CD4-positive, alpha-beta T cell (primary cell): ENCODE measurements at regions not wholly inside any gene's neighbourhood (a gene's known extent, or its start where the extent isn't known, plus 50 kb on each side); places are given as distances from the start of the nearest gene placed in this dataset.
"Not testable (repeated sequence)": the region's sequence is repeated elsewhere in the genome, so short reads cannot be mapped to it uniquely, and the experiment has no call there.

Source experiments
- ATAC-seq: fragments of 200-7000 bp; cut with Tn5 transposase; one replicate; pipeline ENCODE4 v1.10.0; 2022; ENCODE audit warnings: mild to moderate bottlenecking; ENCODE audit not compliant: poor library complexity
- CTCF ChIA-PET: fragments of 350-600 bp; sonication (Branson Sonifier 250); formaldehyde crosslinking; loops from one replicate; lab custom pipeline; 2021; ENCODE audit warnings: antibody characterized with exemption, inconsistent platforms; lab: Charles Lee
- POLR2A ChIA-PET: fragments of 350-600 bp; sonication (Branson Sonifier 250); formaldehyde crosslinking; loops from one replicate; lab custom pipeline; 2021; ENCODE audit warnings: antibody characterized with exemption, inconsistent platforms; lab: Charles Lee
- DNase-seq, 14 experiments: peaks; one replicate each; pipeline ENCODE4 v3.0.0-alpha.2; 2013 to 2020; ENCODE audit warnings: mixed read lengths in 2 of 14
- H3K27ac ChIP-seq, 2 donors: one replicate each; pipeline versions ENCODE4 v1.5.1 to v1.7.0; 2013; ENCODE audit warnings: low read length in 2 of 2, low read depth in 1 of 2, mild to moderate bottlenecking in 1 of 2
- H3K27me3 ChIP-seq, 2 experiments: 1 replicate in 1 of 2; 2 replicates in 1 of 2; pipeline versions ENCODE4 v1.6.1 to v1.7.0; 2013; ENCODE audit warnings: low read length in 2 of 2, control low read depth in 1 of 2, mild to moderate bottlenecking in 1 of 2, moderate library complexity in 1 of 2; ENCODE audit not compliant: insufficient read depth in 2 of 2, control insufficient read depth in 1 of 2
- H3K36me3 ChIP-seq: one replicate; pipeline ENCODE4 v1.6.1; 2013; ENCODE audit warnings: low read length, control low read depth; ENCODE audit not compliant: insufficient read depth
- H3K4me1 ChIP-seq: one replicate; pipeline ENCODE4 v1.6.1; 2013; ENCODE audit warnings: low read length, control low read depth; ENCODE audit not compliant: insufficient read depth
- H3K4me3 ChIP-seq: one replicate; pipeline ENCODE4 v1.5.1; 2013; ENCODE audit warnings: mild to moderate bottlenecking, low read length, moderate library complexity
- H3K9me3 ChIP-seq, 2 experiments: 1 replicate in 1 of 2; 2 replicates in 1 of 2; pipeline versions ENCODE4 v1.6.1 to v1.7.0; 2013; ENCODE audit warnings: low read length in 2 of 2, mild to moderate bottlenecking in 2 of 2, control low read depth in 1 of 2, moderate library complexity in 1 of 2; ENCODE audit not compliant: control insufficient read depth in 1 of 2, insufficient read depth in 1 of 2
- H3K27ac Mint-ChIP-seq: one replicate; pipeline ENCODE4 v1.8.0; 2020; ENCODE audit warnings: mixed read lengths
- H3K27me3 Mint-ChIP-seq: one replicate; pipeline ENCODE4 v1.8.0; 2021; ENCODE audit warnings: mixed read lengths
- H3K36me3 Mint-ChIP-seq: one replicate; pipeline ENCODE4 v1.8.0; 2021; ENCODE audit warnings: low read depth, mixed read lengths
- H3K4me1 Mint-ChIP-seq: one replicate; pipeline ENCODE4 v1.8.0; 2021; ENCODE audit warnings: low read depth, mixed read lengths
- H3K4me3 Mint-ChIP-seq: one replicate; pipeline ENCODE4 v1.8.0; 2020; ENCODE audit warnings: mild to moderate bottlenecking, mixed read lengths
- H3K9me3 Mint-ChIP-seq: one replicate; pipeline ENCODE4 v1.8.0; 2020; ENCODE audit warnings: mixed read lengths
- intact Hi-C, 2 experiments: fragments of 100-400 bp; cut with DNase I in 1 of 2; cut with micrococcal nuclease in 1 of 2; formaldehyde crosslinking; loops; one replicate each; pipeline versions ENCODE4 v1.15.1 to v1.9.0; 2023 to 2025; cut with DNase I, micrococcal nuclease
- TF ChIP-seq, protein P1 (sequence below): fragments of 200-600 bp; IDR thresholded peaks from one replicate; pipeline ENCODE4 v1.8.0; 2022; ENCODE audit warnings: antibody characterized with exemption, mild to moderate bottlenecking

DNA sequence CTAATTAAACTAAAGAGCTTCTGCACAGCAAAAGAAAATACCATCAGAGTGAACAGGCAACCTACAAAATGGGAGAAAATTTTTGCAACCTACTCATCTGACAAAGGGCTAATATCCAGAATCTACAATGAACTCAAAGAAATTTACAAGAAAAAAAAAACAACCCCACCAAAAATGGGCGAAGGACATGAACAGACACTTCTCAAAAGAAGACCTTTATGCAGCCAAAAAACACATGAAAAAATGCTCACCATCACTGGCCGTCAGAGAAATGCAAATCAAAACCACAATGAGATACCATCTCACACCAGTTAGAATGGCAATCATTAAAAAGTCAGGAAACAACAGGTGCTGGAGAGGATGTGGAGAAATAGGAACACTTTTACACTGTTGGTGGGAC, 100.7 kb downstream of the GPX5 start:
- DNase-seq, H3K36me3 Mint-ChIP-seq, H3K4me3 Mint-ChIP-seq, H3K4me3 ChIP-seq, H3K27ac ChIP-seq, H3K4me1 ChIP-seq, CTCF ChIA-PET, POLR2A ChIA-PET, ATAC-seq, H3K9me3 ChIP-seq, H3K36me3 ChIP-seq, H3K4me1 Mint-ChIP-seq, H3K27ac Mint-ChIP-seq, intact Hi-C loops, H3K9me3 Mint-ChIP-seq, H3K27me3 ChIP-seq: not testable (repeated sequence)
- H3K27me3 Mint-ChIP-seq = peaks cover 34% of the 10 kb centered on the region

DNA sequence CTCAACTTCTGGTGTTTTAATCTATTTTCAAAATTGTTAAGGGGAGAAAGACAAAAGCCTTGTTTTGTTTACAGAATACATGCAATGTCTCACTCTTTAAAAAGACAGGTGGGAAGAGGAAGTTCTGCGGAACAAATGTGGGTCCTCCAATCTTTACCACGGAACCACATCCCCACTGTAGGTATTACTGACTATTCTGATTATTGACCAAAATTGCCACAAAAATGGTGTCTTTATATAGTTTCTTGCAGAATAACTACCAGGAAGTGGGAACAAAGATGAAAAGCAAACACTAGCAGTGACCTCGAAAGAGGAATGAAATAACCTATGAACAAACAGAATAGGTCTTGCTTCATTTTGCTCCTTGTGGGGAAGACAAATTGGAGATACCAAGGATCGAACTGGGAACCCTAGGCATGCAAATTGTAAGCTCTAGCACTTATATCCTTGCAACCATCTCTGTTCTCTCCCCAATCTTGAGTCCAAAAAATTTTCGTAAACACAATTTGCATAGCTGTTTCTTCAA, 106.7 kb downstream of the GPX5 start:
- Mint-ChIP-seq H3K9me3 (peaks cover 5% of the 10 kb centered on the region), H3K4me3 (no peak overlapping the region), H3K36me3 (no peaks in the 10 kb centered on the region), H3K4me1 (peaks cover 27% of the 10 kb centered on the region), H3K27me3 (peaks cover 83% of the 10 kb centered on the region), H3K27ac (no peak overlapping the region)
- intact Hi-C loops = no loop called here
- Histone ChIP-seq H3K9me3 (peaks cover 0 to 21% of the 10 kb centered on the region in 2 experiments), H3K27me3 (peaks cover 43 to 52% of the 10 kb centered on the region in 2 experiments), H3K36me3 (no peaks in the 10 kb centered on the region), H3K4me1 (peaks cover 7% of the 10 kb centered on the region), H3K27ac (no peak overlapping the region), H3K4me3 (no peak overlapping the region)
- ChIA-PET POLR2A (no interaction called here), CTCF (no interaction called here)
- no peak for ATAC-seq
- no peak for DNase-seq
- TF ChIP-seq, protein P1, sequence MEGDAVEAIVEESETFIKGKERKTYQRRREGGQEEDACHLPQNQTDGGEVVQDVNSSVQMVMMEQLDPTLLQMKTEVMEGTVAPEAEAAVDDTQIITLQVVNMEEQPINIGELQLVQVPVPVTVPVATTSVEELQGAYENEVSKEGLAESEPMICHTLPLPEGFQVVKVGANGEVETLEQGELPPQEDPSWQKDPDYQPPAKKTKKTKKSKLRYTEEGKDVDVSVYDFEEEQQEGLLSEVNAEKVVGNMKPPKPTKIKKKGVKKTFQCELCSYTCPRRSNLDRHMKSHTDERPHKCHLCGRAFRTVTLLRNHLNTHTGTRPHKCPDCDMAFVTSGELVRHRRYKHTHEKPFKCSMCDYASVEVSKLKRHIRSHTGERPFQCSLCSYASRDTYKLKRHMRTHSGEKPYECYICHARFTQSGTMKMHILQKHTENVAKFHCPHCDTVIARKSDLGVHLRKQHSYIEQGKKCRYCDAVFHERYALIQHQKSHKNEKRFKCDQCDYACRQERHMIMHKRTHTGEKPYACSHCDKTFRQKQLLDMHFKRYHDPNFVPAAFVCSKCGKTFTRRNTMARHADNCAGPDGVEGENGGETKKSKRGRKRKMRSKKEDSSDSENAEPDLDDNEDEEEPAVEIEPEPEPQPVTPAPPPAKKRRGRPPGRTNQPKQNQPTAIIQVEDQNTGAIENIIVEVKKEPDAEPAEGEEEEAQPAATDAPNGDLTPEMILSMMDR = no peak

DNA sequence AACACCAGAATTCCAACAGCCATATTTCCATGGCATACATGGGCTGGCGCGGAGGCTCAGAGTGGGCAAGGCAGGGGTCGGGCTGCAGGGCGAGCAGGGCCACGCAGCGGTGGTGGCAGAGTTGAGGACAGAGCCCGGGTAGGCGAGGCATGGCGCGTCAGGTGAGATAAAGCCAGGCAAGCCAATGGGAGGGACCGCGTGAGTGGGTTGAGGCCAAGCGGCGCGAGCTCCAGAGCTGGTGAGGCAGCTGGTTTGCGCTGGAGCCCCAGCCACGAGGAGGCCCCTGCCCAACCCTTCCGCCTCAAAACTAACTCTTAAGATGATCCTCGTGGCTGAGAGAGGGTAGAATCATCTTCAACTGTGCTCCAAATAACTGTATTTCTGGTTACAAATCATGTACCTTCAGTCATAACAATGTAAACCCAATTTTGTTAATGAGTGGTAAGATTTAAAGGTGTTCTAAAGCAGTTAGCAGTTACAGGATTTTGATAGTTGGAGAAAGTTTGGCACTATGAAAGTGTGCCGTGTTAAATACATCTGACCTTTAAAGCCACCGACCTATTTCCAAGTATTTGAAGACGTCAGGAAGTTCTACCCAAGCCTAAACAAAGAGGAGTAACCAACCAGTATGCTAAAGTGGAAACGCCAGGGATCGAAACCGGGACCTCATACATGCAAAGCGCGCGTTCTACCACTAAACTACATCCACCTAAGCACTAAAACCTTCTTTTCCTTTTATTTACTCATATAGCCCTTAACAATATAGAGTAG, 107.9 kb downstream of the GPX5 start:
- intact Hi-C loops = no loop called here
- Histone ChIP-seq H3K4me3 (no peak overlapping the region), H3K36me3 (no peaks in the 10 kb centered on the region), H3K4me1 (peaks cover 7% of the 10 kb centered on the region), H3K27me3 (peaks cover 49 to 65% of the 10 kb centered on the region in 2 experiments), H3K27ac (no peak overlapping the region), H3K9me3 (peaks cover 0 to 21% of the 10 kb centered on the region in 2 experiments)
- CTCF ChIA-PET = no interaction called here
- peaks cover 86% of the 10 kb centered on the region for H3K27me3 Mint-ChIP-seq
- no peak for ATAC-seq
- H3K4me1 Mint-ChIP-seq = peaks cover 27% of the 10 kb centered on the region
- H3K4me3 Mint-ChIP-seq = no peak overlapping the region
- no peaks in the 10 kb centered on the region for H3K36me3 Mint-ChIP-seq
- peaks cover 2% of the 10 kb centered on the region for H3K9me3 Mint-ChIP-seq
- POLR2A ChIA-PET = no interaction called here
- no peak for DNase-seq
- TF ChIP-seq, protein P1 = no peak
- no peak overlapping the region for H3K27ac Mint-ChIP-seq
